Esophagus squamous epithelium (tissue), 4 donors: ENCODE measurements at regions not wholly inside any gene's neighbourhood (a gene's known extent, or its start where the extent isn't known, plus 50 kb on each side); places are given as distances from the start of the nearest gene placed in this dataset.

ENCODE experiments used
- CTCF ChIP-seq, 6 experiments: fragments of 450-650 bp in 4 of 6; fragments of 200-600 bp in 2 of 6; sonication (generic) in 2 of 6; IDR thresholded peaks; one replicate each; pipeline ENCODE4 v1.5.1; 2016 to 2019; ENCODE audit warnings: antibody characterized with exemption in 6 of 6, mild to moderate bottlenecking in 4 of 6, moderate library complexity in 4 of 6
- POLR2A ChIP-seq, 4 donors: fragments of 450-650 bp; IDR thresholded peaks; one replicate each; pipeline ENCODE4 v1.6.1; 2017; ENCODE audit warnings: antibody characterized with exemption in 4 of 4, mild to moderate bottlenecking in 4 of 4, moderate library complexity in 3 of 4

- TF ChIP-seq CTCF (IDR thresholded peaks at IDR 0.05) (no peak), POLR2A (IDR thresholded peaks at IDR 0.05) (no peak)
These were observed 83.7 kb downstream of the DAD1 start for GRCh38 chr14:22505309-22505696.
